NCI-H2081 treated with DMSO at 0.1 percent for 48 hours (cell line): ENCODE measurements at regions not wholly inside any gene's neighbourhood (a gene's known extent, or its start where the extent isn't known, plus 50 kb on each side); places are given as distances from the start of the nearest gene placed in this dataset.

ENCODE experiments used
- DNase-seq: peaks from one replicate; lab custom pipeline; 2025; lab: John Stamatoyannopoulos, UW

DNA sequence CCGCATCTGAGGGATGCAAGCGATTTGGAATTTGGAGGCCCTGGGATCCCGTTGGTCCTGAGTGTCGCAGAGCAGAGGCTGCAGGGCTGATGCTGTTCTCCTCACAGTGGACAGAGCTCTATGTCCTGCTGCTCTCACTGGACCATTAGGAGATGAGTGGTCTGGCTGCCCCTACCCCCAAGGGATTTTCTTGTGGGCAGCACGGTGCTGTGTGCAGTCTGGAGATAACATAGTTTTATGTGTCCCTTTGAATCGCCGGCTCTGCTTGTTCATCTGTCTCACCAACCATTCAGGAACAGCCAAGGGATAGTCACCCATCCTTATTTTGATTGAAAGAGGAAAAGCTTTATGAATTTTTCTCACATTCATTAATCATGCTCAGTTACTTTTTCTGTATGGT, 49.9 kb downstream of the CHRM3 start:
- DNase-seq = no peak

DNA sequence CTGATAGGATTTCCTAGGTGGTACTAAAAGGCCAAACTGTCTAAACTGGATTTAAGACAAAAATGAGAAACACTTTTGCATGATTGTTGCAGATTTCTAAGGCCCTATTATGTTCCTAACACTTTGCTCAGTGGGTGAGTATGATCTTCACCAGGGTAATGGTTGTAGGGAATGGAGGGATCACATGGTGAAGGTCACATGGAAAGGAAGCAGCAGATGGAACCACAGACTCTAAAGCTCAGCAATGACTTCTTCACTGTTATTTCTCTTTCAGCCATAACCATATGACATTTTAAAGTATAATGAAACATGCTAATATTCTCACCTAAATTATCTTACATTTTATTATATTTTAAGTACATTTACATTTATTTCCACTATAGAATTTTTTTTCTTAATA, 51.5 kb downstream of the CHRM3 start:
- no peak for DNase-seq

DNA sequence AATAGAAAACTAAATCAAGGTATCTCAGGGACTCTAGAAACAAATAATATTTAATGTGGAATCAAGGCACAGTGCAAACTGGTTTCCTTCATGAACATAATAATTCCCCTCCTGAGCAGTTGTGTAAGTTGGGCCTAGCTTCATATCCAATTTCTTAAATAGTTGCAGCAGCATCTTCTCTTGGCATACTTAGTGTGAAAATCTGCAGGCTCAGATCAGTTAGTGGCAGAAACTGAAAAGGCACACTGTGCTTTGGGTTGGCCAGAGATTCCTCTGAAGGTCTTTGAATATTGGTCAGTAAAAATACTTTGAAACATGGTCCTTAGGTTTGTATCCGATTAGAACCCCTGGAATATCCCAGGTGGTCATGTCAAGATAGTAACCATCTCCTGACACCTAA, 52.5 kb downstream of the CHRM3 start:
- no peak for DNase-seq

GRCh38 chr1:239443361-239443760, 57.0 kb downstream of the CHRM3 start:
- DNase-seq = no peak

DNA sequence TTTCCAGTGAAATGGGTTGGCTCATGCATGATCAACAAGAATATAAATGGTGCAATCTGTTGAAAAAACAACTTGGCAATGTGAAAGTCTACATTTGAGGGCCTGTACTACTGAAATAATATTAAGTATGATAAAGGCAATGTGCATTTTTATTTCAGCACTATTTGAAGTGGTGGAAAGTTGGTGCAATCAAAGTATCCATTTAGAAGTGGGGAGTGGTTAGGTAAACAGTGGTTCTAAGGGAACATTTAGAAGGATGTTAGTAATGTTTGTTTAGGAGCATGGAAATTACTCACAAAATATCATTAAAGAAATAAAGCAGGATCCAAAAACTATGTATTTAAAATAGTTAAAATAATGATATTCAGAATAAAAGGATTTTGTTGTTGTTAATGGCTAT, 60.2 kb downstream of the CHRM3 start:
- DNase-seq = no peak

DNA sequence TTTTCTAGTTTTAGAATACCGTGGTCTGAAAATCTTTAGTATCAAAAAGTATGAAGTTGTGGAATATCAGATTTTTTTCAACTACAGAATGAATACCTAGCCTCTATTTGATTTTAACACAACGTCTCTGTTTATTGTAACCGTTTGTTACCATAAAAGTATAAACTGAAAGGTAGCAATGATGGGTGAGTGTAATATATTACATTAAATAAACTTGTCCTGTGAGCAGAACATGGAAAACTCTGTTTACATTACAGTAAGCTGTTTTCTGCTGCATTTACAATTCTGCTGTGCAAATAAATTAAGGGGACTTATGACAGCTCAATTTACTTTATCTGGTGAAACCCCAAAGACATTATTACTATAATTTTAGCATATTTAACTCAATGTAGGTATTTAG, 62.5 kb downstream of the CHRM3 start:
- DNase-seq = peak; percentile 89

- no peak for DNase-seq
Observed at GRCh38 chr1:239455743-239456142, 69.4 kb downstream of the CHRM3 start.

GRCh38 chr1:239456788-239457187, 70.4 kb downstream of the CHRM3 start:
- DNase-seq = no peak

DNA sequence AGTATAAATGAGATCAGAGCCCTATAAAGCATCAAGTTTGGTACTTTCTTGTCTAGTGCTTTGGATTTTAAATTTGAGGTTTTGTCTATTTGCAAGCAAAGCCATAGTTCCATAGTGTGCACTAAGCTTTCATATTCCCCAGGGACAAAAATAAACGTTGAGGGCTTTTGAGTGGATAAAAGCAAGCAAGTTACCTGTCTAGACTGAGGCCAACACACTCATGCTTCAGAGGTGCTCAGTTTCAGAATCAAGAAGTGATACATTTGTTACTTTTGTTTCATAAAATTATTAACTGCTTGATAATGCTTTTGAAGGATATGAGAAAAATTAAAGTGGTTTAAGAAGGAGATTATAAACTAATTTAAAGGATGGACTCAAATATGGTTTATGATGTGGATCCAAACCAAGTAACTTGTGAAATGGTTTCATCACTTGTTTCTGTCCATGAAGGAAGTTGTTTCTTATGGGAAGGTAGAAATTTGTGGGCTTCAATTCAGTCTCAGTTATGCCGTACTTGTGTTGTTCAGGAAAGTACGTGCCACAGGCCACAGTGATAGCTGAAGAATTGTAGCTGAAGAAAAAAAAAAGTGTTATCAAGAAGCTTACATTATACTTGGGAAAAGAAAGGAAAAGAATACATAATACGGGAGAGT, 71.2 kb downstream of the CHRM3 start:
- no peak for DNase-seq

- DNase-seq = no peak
Observed at GRCh38 chr1:239458144-239458500, 71.8 kb downstream of the CHRM3 start.

DNA sequence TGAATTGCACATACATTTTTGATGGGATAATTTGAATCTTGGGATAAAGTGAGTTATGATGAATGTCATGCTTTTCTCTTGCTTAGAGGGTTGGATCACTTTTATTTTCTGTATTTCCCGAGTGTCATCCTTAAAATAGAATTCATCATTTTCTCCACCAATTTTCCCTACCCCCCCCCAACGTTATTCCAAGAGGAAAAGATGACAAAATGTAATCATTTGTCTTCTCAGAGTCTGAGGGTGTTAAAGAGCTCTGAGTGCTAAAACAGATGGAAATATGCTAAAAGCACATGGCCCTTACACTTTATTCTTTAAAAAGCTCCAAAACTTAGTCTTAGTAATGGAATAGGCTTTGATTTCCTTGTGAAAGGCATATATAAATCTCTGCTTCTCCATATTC, 81.4 kb downstream of the CHRM3 start:
- no peak for DNase-seq

DNA sequence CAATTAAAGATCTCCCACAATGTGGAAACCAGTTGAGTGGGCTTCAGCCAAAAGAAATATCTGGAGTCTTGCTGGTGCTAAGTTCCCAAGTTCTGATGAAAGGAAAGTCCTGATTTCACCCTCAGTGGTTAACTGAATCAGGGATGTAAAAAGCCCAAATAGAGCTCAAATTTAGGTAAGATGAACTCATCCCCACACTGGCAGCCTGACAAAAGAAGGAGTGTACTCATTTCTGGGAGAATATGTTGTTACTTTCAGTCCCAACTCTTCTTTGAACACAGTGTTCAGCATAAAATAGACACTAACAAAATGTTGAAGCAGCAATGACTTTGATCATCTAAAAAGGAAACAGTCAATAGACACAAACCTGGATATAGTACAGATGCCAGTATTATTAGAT, 91.7 kb downstream of the CHRM3 start:
- DNase-seq = no peak

DNA sequence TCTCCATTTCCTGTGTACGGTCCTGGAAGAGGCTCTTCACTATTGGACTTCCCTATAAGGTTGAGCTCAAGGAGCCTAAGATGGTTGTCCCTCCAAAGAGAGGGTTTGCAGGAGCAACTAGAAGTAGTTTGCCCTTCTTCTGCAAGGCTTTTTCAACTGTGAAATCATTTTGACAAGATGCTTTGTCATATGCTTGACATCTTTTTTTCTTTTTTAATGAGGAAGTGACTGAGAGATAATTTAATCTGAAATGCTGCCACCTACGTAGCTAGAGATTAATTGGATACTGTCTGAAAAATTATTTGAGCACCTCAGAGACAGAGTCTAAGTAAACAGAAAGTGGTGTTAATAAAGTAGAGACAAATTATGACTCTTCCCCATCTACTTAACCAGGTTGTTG, 97.0 kb downstream of the CHRM3 start:
- DNase-seq = no peak

DNA sequence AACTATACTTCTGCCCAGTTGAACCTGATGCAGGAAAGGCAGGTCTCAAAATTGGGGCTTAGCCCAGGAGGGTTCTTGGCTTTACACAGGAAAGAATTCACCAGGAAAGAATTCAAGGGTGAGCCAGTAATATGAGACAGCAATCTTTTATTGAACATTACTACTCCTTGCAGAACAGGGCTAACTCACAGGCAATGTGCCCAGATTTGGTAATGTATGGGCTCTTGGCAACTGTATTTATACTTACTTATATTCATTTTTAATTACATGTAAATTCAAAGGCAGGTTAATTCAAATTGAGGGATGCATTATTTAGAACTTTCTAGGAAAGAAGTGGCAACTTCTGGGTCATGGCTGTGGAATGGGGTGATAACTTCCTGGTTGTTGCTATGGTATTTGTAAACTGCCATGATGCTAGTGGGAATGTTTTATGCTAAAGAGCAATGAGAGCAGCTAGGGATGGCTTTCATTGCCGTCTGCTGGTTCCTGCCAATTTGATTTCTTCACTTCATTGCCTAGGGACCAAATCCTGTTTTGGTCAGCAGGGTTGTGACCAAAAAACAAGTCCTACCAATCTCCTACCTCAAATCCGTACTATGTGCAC, 107.5 kb downstream of the CHRM3 start:
- no peak for DNase-seq

GRCh38 chr1:239505094-239505493, 118.7 kb downstream of the CHRM3 start:
- DNase-seq = no peak

DNA sequence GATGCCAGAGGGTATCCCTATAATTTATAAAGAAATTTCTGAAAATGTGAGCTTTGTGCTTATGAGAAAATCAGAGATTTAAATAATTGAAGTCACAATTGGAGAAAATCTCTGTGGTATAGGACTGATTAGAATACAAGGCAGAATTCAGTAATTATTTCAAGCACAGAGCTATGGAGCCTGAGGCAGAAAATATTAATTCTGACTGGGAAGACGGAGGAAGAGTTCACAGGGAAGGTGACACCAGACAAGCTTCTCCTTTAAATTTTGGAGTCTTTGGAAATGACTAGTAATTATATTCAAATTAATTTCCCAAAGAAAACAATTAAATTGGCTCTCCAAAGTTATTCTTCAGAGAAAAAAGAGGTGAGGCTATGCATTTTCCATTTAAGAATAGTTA, 121.5 kb downstream of the CHRM3 start:
- DNase-seq = no peak

DNA sequence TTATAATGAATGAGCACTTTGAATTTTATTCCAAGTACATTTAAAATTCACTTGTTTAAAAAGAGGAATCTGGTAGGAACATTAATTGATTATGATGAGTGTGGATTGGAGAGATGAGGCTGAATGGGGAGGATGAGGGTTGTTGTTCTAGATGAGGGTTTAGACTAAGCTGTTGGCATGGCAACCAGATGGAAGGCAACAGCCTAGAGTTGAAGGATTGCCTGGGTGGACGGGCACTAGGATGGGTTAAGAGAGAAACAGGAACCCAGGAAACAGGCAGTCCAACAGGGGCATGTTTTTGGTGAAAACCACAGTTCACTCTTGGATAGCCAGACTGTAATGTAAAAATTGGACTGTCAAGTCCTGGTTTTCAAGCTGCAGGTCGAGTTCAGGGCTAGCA, 125.5 kb downstream of the CHRM3 start:
- DNase-seq = no peak

DNA sequence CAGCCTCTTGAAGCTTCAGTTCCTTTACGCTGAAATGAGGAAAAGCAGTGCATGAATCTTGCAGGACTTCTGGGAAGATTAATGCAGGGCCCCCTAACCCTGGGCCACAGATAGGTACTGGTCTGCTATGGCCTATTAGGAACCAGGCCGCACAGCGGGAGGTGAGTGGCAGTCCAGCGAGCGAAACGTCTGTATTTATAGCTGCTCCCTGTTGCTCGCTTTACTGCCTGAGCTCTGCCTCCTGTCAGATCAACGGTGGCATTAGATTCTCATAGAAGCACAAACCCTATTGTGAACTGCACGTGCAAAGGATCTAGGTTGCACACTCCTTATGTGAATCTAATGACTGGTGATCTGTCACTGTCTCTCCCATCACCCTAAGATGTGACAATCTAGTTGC, 130.2 kb downstream of the CHRM3 start:
- no peak for DNase-seq

- no peak for DNase-seq
Observed at GRCh38 chr1:239526391-239526790, 140.0 kb downstream of the CHRM3 start.

DNA sequence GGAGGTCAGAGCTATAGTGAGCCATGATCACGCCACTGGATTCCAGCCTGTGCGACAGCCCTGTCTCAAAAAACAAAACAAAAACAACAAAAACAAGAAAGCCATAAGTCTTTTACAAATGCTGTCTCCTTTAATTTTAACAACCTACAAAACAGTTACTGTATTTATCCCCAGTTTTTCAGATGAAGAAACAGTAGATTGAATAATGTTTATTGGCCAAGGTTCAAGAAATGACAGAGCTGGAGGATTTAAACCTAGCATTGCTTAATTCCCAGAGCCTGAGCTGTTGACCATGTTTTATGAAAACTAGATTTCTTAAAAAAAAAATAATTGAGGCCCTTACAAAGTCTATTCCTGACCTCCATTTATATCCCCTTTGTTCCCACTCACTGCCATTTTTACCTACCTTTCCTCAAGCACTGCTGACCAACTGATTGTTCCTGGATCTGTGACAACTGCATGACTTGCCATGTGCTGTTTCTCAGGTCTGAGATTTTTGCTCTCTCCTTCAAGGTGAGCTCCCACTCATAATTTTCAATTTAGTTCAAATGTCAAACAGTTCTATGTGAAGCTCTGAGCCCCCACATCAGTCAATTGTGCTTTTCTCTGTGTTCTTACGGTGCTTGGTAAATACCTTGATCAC, 140.8 kb downstream of the CHRM3 start:
- no peak for DNase-seq

- no peak for DNase-seq
Observed at GRCh38 chr1:239536165-239536849, 149.9 kb downstream of the CHRM3 start.

- DNase-seq = no peak
Observed at GRCh38 chr1:239537795-239538194, 151.4 kb downstream of the CHRM3 start.

GRCh38 chr1:239538239-239538988, 152.0 kb downstream of the CHRM3 start:
- no peak for DNase-seq
